ENCODE measurements at regions not wholly inside any gene's neighbourhood (a gene's known extent, or its start where the extent isn't known, plus 50 kb on each side); places are given as distances from the start of the nearest gene placed in this dataset.

GRCh38 chr4:89404530-89404929 is 96.9 kb upstream of the GPRIN3 start:
- no peak for TF ChIP-seq CTCF (conservative IDR thresholded peaks at IDR 0.05)
- TF ChIP-seq EZH2 (IDR thresholded peaks at IDR 0.05; ENCODE audit: low read depth) = no peak
